HUES64 (cell line): ENCODE measurements at regions not wholly inside any gene's neighbourhood (a gene's known extent, or its start where the extent isn't known, plus 50 kb on each side); places are given as distances from the start of the nearest gene placed in this dataset.

Source experiments
- H3K27ac ChIP-seq: 2 replicates; pipeline ENCODE4 v1.7.0; 2013; ENCODE audit warnings: low read depth, low read length, inconsistent platforms
- H3K27me3 ChIP-seq: 2 replicates; pipeline ENCODE4 v1.6.1; 2013; ENCODE audit warnings: mild to moderate bottlenecking, low read length; ENCODE audit not compliant: insufficient read depth
- H3K36me3 ChIP-seq: 2 replicates; pipeline ENCODE4 v1.6.1; 2013; ENCODE audit warnings: mild to moderate bottlenecking, low read length; ENCODE audit not compliant: insufficient read depth
- H3K4me1 ChIP-seq: 2 replicates; pipeline ENCODE4 v1.6.1; 2013; ENCODE audit warnings: mild to moderate bottlenecking, low read length, moderate library complexity; ENCODE audit not compliant: insufficient read depth
- H3K4me3 ChIP-seq: 2 replicates; pipeline ENCODE4 v1.5.1; 2013; ENCODE audit warnings: mild to moderate bottlenecking, low read length, moderate library complexity
- H3K9ac ChIP-seq: 2 replicates; pipeline ENCODE4 v1.6.1; 2013; ENCODE audit warnings: mild to moderate bottlenecking, low read depth, low read length
- H3K9me3 ChIP-seq: 2 replicates; pipeline ENCODE4 v1.6.1; 2013; ENCODE audit warnings: low read depth, low read length; ENCODE audit not compliant: insufficient read depth
- WGBS: fragments of 150-250, 120-280 bp; methylation state at CpG from one replicate; pipeline ENCODE4 v1.1.7; 2013; ENCODE audit warnings: missing lambda C conversion rate; 5-methylcytosine and 5-hydroxymethylcytosine counted together

DNA sequence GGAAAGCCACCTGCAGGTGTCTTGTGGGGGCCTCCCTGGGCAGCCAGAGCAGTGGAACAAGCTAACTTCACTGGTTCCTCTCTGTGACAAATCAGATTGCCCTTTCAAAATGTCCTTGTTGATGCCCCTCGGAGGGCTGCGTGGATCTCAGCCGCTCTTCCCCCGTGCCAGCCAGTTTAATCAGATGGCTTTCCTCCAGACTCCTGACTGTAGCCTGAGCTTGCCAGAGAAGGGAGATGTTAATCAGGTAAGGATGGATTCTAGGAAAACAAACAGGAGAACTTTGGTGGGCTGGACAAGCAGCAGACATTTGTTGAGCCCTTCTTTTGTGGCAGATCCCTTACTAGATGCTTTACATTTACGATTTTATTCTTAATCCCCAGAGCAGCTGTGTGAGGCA is 88.2 kb downstream of the DMRTA2 start:
- H3K4me3 ChIP-seq: no peak overlapping the region
- H3K9ac ChIP-seq: no peak overlapping the region
- H3K27me3 ChIP-seq: peaks cover 54% of the 10 kb centered on the region
- H3K9me3 ChIP-seq: no peaks in the 10 kb centered on the region
- 86% methylated on average over 4 of the region's 5 CpGs for WGBS
- no peaks in the 10 kb centered on the region for H3K4me1 ChIP-seq
- H3K27ac ChIP-seq: no peak overlapping the region
- H3K36me3 ChIP-seq: no peaks in the 10 kb centered on the region

DNA sequence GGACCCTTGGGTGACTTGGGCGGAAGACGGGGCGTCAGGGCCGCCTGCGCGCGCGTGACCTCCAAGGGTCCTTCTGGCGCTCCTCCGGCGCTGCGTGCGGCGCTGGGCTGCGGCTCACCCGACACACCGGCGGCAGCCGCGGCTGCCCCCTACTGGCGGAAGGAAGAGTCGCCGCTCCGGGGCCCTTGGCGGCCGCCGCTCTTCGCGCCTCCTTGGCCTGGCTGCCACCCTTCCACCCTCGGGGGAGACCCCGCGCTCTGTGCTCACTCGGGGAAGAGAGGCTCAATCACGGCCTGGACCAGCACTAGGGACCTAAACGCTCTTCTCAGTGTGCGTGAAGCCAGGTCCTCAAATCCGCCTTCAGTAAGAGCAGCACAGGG is 89.7 kb downstream of the DMRTA2 start:
- WGBS: 9% methylated on average over 37 of the region's 37 CpGs
- Histone ChIP-seq H3K4me3 (peak overlapping the region; percentile 60), H3K27me3 (peaks cover 50% of the 10 kb centered on the region), H3K4me1 (no peaks in the 10 kb centered on the region), H3K9me3 (no peaks in the 10 kb centered on the region), H3K27ac (no peak overlapping the region), H3K36me3 (no peaks in the 10 kb centered on the region), H3K9ac (no peak overlapping the region; the same call in 1 of the 2 replicates)

DNA sequence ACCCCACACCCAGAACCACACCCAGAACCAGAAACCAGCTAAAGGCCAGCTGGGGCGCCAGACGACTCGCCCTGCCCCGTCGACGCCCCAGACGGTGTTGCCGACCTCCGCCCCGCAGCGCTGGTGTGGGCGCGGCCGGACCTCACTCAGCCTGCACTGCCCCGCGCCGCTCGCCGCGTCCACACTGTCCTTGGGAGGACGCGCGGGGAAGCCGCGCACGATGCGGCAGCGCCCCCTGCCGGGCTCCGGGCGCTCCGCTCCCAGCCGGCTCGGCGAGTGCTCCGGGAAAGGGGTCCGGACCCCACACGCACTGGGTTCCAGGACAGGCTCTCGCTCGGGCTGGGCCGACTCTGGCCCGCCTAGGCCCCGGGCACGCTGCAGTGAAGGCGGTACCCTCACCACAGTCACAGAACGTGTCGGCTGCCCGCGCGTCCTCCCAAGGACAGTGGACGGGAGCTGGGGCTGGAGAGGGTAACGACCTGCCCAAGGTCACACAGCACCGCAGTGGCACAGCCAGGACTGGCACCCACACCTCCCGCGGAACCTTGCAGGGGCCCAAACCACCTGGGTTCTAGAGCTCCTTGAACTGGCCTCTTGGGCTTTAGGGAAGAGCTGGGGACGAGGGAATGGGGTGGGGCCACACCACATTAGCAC is 90.2 kb downstream of the DMRTA2 start:
- peak overlapping the region; percentile 29; the same call in 1 of the 2 replicates for H3K9ac ChIP-seq
- peaks cover 50% of the 10 kb centered on the region for H3K27me3 ChIP-seq
- H3K4me3 ChIP-seq: peak overlapping the region; percentile 60
- no peaks in the 10 kb centered on the region for H3K9me3 ChIP-seq
- WGBS: 12% methylated on average over 56 of the region's 56 CpGs
- no peaks in the 10 kb centered on the region for H3K4me1 ChIP-seq
- no peak overlapping the region for H3K27ac ChIP-seq
- H3K36me3 ChIP-seq: no peaks in the 10 kb centered on the region

DNA sequence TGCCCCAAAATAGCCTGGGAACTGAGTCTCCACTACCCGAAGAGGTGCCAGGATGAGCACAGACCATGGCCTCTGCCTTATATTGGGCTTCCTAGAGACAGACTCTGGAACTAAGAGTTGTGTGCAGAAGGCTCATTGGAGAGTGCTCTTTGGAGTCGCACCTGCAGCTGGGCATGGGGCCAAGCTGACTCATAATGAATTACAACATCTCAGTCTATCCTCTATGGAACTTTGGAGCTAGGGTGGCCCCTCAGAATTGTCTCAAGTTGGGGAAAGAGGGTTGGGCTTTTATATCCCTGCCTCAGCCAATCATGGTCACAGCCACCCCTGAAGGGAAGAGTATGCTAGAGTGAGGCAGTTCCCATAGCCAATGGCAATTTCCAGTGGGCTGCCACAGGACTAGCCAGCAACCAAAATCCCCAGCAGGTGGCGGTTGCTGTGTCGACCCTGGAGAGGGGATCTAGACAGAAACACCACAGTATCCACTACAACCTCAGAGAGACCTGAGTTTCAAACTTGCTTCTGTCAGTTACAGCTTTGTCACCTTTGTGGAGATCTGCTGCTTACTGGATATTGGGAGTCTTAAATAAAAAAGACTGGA is 93.8 kb downstream of the DMRTA2 start:
- no peaks in the 10 kb centered on the region for H3K4me1 ChIP-seq
- WGBS: 60% methylated on average over 4 of the region's 4 CpGs
- H3K9me3 ChIP-seq: no peaks in the 10 kb centered on the region

DNA sequence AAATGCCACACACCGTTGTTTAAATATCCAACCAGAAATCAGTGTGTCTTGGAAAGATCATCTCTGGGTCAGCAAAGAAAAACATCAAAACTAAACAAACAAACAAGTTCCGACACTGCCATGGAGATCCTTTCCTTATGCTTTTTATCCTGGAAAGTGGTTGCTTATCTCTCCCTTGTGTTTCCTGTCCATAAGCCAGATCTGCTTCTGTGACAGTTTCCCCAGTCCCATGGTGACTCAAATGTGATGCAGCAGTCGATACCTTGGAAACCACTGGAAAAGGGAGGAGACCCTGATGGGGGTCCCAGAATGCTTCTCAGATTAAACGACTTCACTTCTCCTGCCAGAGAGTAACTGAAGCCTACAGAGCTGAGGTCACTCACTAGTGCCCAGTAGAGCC is 94.7 kb downstream of the DMRTA2 start:
- Histone ChIP-seq H3K4me3 (no peak overlapping the region), H3K9ac (no peak overlapping the region), H3K9me3 (no peaks in the 10 kb centered on the region), H3K36me3 (no peaks in the 10 kb centered on the region), H3K27me3 (peaks cover 28% of the 10 kb centered on the region), H3K27ac (no peak overlapping the region), H3K4me1 (no peaks in the 10 kb centered on the region)
- 65% methylated on average over 4 of the region's 4 CpGs for WGBS

More for the DNA sequence above, 93.8 kb downstream of the DMRTA2 start:
- peaks cover 36% of the 10 kb centered on the region for H3K27me3 ChIP-seq
- no peak overlapping the region for H3K27ac ChIP-seq
- no peak overlapping the region for H3K4me3 ChIP-seq
- H3K36me3 ChIP-seq: no peaks in the 10 kb centered on the region
- no peak overlapping the region for H3K9ac ChIP-seq

DNA sequence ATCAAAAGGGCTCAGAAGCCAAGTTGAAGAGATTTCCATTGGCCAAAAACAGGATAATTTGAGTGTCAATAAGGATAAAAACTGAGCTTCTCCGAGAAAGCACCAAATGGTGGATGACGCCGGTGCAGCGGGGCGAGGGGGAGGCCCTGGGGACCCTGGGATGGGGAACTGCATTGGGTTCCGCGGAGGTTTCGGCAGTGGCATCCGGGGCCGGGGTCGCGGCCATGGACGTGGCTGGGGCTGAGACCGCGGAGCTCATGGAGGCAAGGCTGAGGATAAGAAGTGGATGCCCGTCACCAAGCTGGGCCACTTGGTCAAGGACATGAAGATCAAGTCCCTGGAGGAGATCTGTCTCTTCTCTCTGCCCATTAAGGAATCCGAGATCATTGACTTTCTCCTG is 97.2 kb downstream of the DMRTA2 start:
- Histone ChIP-seq H3K9ac (no peak overlapping the region), H3K36me3 (no peaks in the 10 kb centered on the region), H3K27me3 (peaks cover 4% of the 10 kb centered on the region), H3K4me3 (no peak overlapping the region), H3K4me1 (no peaks in the 10 kb centered on the region), H3K9me3 (no peaks in the 10 kb centered on the region), H3K27ac (no peak overlapping the region)
- 91% methylated on average over 17 of the region's 17 CpGs for WGBS

DNA sequence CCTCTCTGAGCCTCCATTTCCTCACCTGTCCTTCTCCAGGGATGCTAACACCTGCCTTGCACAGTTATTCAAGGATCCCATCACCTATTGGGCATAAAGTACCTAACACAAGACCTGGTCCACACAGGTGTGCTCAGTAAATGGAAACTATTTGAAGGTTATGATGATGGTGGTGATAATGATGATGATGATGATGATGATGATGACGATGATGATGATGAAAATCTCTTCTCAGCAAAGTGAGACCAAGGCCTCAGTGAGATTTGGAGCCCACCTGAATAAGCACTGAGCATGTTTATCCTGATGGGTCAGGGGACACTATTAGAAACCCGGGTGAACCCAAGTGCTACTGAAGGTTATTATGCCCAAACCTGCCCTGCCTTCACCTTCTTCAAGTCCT is 100.7 kb downstream of the DMRTA2 start:
- H3K36me3 ChIP-seq: no peaks in the 10 kb centered on the region
- no peak overlapping the region for H3K9ac ChIP-seq
- H3K27ac ChIP-seq: no peak overlapping the region
- no peaks in the 10 kb centered on the region for H3K27me3 ChIP-seq
- no peaks in the 10 kb centered on the region for H3K9me3 ChIP-seq
- no peaks in the 10 kb centered on the region for H3K4me1 ChIP-seq
- WGBS: 65% methylated on average over 2 of the region's 2 CpGs
- H3K4me3 ChIP-seq: no peak overlapping the region

DNA sequence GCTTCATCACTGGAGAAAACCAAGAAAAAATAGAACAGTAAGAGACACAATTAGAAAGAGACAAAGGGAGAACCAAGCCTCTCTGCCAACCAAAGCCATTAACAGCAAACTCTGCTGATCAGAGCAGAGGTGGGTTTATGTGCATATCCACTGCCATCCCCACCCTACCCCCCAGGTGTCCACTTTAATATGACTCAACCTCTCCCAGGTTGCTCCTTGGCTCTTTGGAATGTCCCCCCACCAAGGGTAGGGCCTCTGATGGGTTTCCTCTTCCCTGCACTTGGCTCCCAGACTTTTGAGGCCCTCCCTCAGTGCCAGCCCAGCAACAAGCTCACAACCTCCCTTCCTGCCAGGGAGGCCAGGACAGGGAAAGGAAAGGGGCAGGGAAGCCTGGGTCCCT is 104.8 kb downstream of the DMRTA2 start:
- no peaks in the 10 kb centered on the region for H3K27me3 ChIP-seq
- no peaks in the 10 kb centered on the region for H3K9me3 ChIP-seq
- H3K9ac ChIP-seq: no peak overlapping the region
- H3K4me1 ChIP-seq: no peaks in the 10 kb centered on the region
- no peak overlapping the region for H3K4me3 ChIP-seq
- H3K36me3 ChIP-seq: no peaks in the 10 kb centered on the region
- H3K27ac ChIP-seq: no peak overlapping the region

DNA sequence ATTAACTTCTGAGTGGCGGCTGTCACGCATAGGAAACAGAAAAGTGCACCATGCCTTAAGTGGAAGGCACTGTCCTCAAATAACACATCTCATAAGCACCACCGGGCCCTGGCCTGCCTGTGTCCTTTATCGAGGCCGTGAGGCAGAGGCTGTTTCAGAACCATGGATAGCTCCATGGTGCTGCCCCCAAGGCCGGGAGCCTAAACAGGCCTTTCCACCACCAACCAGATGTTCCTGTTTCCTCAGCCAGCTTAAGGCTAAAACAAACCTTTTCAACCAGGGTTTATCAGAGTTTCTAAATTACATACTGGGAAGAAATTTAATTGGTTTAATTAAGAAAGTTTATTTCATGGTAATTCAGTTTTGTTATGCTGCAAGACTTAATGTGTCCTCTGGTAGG is 114.4 kb downstream of the DMRTA2 start:
- Histone ChIP-seq H3K9ac (no peak overlapping the region), H3K4me1 (no peaks in the 10 kb centered on the region), H3K4me3 (no peak overlapping the region), H3K36me3 (no peaks in the 10 kb centered on the region), H3K27ac (no peak overlapping the region), H3K9me3 (no peaks in the 10 kb centered on the region), H3K27me3 (no peaks in the 10 kb centered on the region)
- 60% methylated on average over 6 of the region's 6 CpGs for WGBS

DNA sequence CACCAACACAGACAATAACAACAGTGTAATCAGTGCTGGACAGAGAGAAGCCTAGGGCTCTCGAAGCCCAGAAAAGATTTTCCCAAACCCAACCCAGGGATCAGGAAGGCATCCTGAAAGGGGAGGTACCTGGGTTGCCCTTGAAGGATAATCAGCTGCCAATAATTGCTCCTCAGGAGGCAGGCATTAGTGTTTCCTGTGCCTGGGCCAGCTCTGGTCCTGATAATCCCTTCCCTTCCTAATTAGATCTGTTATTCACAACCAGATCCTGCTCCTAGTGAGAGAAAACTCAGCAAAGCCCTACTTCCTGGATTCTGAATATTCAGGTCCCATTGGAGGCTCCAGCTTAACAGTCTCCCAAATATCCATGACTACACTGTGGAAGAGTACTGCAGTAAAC is 117.4 kb downstream of the DMRTA2 start:
- 63% methylated on average over 1 of the region's 1 CpG for WGBS
- Histone ChIP-seq H3K4me3 (no peak overlapping the region), H3K9me3 (no peaks in the 10 kb centered on the region), H3K36me3 (no peaks in the 10 kb centered on the region), H3K27me3 (no peaks in the 10 kb centered on the region), H3K9ac (no peak overlapping the region), H3K4me1 (no peaks in the 10 kb centered on the region), H3K27ac (no peak overlapping the region)

DNA sequence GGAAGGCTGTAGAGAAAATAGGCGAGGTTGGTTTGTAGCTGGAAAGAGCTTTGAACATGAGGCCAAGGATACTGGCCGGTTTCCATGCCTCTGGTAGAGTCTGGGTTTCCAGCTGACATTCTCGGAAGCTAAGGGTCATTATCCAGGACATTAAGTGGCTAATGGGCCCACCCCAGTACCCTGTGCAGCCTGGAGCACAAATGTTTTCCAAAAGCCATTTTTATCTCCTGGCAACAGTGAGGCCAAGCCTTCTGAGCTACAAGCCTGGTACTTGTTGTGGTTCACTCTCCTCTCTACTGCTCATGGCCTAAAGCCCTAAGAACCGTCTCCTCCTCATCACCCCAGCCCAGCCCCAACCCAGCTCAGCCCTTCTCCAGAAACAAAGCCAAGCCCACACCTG is 122.9 kb downstream of the DMRTA2 start:
- Histone ChIP-seq H3K4me3 (no peak overlapping the region), H3K4me1 (no peaks in the 10 kb centered on the region)

DNA sequence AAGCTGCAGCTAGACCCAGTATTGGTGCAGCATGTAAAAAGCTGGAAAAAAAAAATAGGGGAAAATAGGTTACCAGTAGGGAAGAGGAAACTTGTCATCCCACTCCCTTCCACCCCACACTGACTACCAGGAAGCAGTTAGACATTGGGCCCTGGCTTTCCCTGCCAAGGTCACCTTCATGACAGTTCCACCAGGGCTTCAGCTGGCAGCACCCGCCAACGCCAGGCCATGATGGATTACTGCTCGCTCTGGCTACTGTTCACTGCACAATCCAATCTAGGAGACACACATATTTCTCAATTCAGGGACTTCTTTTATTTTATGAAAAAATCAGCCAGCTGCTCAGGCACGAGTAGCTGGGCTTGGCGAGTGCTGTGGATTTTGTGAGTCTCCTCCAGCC is 127.7 kb downstream of the DMRTA2 start:
- Histone ChIP-seq H3K4me3 (no peak overlapping the region), H3K9ac (no peak overlapping the region), H3K9me3 (no peaks in the 10 kb centered on the region), H3K36me3 (no peaks in the 10 kb centered on the region), H3K4me1 (no peaks in the 10 kb centered on the region), H3K27ac (no peak overlapping the region), H3K27me3 (no peaks in the 10 kb centered on the region)
- 84% methylated on average over 5 of the region's 5 CpGs for WGBS

More for the DNA sequence above, 122.9 kb downstream of the DMRTA2 start:
- no peaks in the 10 kb centered on the region for H3K27me3 ChIP-seq
- H3K36me3 ChIP-seq: no peaks in the 10 kb centered on the region
- WGBS: 70% methylated on average over 4 of the region's 4 CpGs
- H3K9ac ChIP-seq: no peak overlapping the region
- H3K27ac ChIP-seq: no peak overlapping the region
- no peaks in the 10 kb centered on the region for H3K9me3 ChIP-seq
